Lower leg skin (tissue), 4 donors: ENCODE measurements at regions not wholly inside any gene's neighbourhood (a gene's known extent, or its start where the extent isn't known, plus 50 kb on each side); places are given as distances from the start of the nearest gene placed in this dataset.

ENCODE experiments used
- DNase-seq, 2 donors: peaks; one replicate each; pipeline ENCODE4 v3.0.0-alpha.2; 2019; ENCODE audit warnings: low spot score in 2 of 2
- H3K4me3 ChIP-seq: fragments of 200-600 bp; sonication (generic); 2 replicates; pipeline ENCODE4 v1.5.1; 2017; ENCODE audit warnings: mild to moderate bottlenecking, low read depth; ENCODE audit not compliant: poor library complexity, severe bottlenecking
- CTCF ChIP-seq, 3 donors: fragments of 450-650 bp; IDR thresholded peaks; one replicate each; pipeline ENCODE4 v1.5.1; 2016; ENCODE audit warnings: antibody characterized with exemption in 3 of 3, mild to moderate bottlenecking in 3 of 3, moderate library complexity in 2 of 3
- POLR2A ChIP-seq, 2 donors: fragments of 450-650 bp; IDR thresholded peaks; one replicate each; pipeline ENCODE4 v1.6.1; 2016 to 2017; ENCODE audit warnings: antibody characterized with exemption in 2 of 2, mild to moderate bottlenecking in 1 of 2, moderate library complexity in 1 of 2
- WGBS, 2 donors: methylation state at CpG; one replicate each; pipeline ENCODE4 v1.1.5; 2018; 5-methylcytosine and 5-hydroxymethylcytosine counted together
- intact Hi-C: fragments of 100-400 bp; cut with DNase I; formaldehyde crosslinking; loops from one replicate; pipeline ENCODE4 v1.15.0; 2023; ENCODE audit warnings: low total_unique reads

GRCh38 chr22:26744892-26745808 is 87.8 kb downstream of the MIAT start:
- 65 to 72% methylated on average over 4 of the region's 4 CpGs for WGBS, 2 donors
- no peak overlapping the region for H3K4me3 ChIP-seq
- intact Hi-C loops, result no loop called here
- DNase-seq, result no peak
- TF ChIP-seq POLR2A (IDR thresholded peaks at IDR 0.05) (no peak), CTCF (IDR thresholded peaks at IDR 0.05) (no peak)

GRCh38 chr22:26746311-26746710 is 88.9 kb downstream of the MIAT start:
- H3K4me3 ChIP-seq, result no peak overlapping the region
- intact Hi-C loops, result no loop called here
- no peak for DNase-seq
- 90 to 94% methylated on average over 1 of the region's 1 CpG for WGBS, 2 donors
- no peak for TF ChIP-seq CTCF (IDR thresholded peaks at IDR 0.05)
- TF ChIP-seq POLR2A (IDR thresholded peaks at IDR 0.05), result no peak

- WGBS, 2 donors, result 81 to 82% methylated on average over 6 of the region's 6 CpGs
- no peak for TF ChIP-seq POLR2A (IDR thresholded peaks at IDR 0.05)
- TF ChIP-seq CTCF (IDR thresholded peaks at IDR 0.05), result no peak
- intact Hi-C loops, result no loop called here
Measured at GRCh38 chr22:26748845-26749244, 91.5 kb downstream of the MIAT start.

GRCh38 chr22:26751217-26751616 is 93.8 kb downstream of the MIAT start:
- no peak for DNase-seq
- intact Hi-C loops, result no loop called here
- TF ChIP-seq CTCF (IDR thresholded peaks at IDR 0.05), result no peak
- TF ChIP-seq POLR2A (IDR thresholded peaks at IDR 0.05), result no peak
- no peak overlapping the region for H3K4me3 ChIP-seq
- 44 to 59% methylated on average over 5 of the region's 5 CpGs for WGBS, 2 donors

More at GRCh38 chr22:26748845-26749244, 91.5 kb downstream of the MIAT start:
- H3K4me3 ChIP-seq, result no peak overlapping the region
- no peak for DNase-seq

GRCh38 chr22:26753125-26753862 is 95.9 kb downstream of the MIAT start:
- intact Hi-C loops, result no loop called here
- 94 to 97% methylated on average over 10 of the region's 10 CpGs for WGBS, 2 donors
- no peak for DNase-seq
- TF ChIP-seq POLR2A (IDR thresholded peaks at IDR 0.05) (no peak), CTCF (IDR thresholded peaks at IDR 0.05) (no peak)
- H3K4me3 ChIP-seq, result no peak overlapping the region
